Mucosa of descending colon (tissue), 3 donors: ENCODE measurements at regions not wholly inside any gene's neighbourhood (a gene's known extent, or its start where the extent isn't known, plus 50 kb on each side); places are given as distances from the start of the nearest gene placed in this dataset.

Experiments used
- ATAC-seq: fragments of 200-7000 bp; cut with Tn5 transposase; one replicate; pipeline ENCODE4 v1.9.1; 2020; ENCODE audit warnings: mild to moderate bottlenecking, moderate library complexity
- DNase-seq, 3 donors: peaks; one replicate each; pipeline ENCODE4 v3.0.0-alpha.2; 2020
- H3K36me3 ChIP-seq: fragments of 200-600 bp; one replicate; pipeline ENCODE4 v1.8.0; 2021; ENCODE audit warnings: low read depth, mild to moderate bottlenecking
- H3K4me1 ChIP-seq: fragments of 200-600 bp; one replicate; pipeline ENCODE4 v1.8.0; 2021; ENCODE audit warnings: low read depth, mild to moderate bottlenecking
- H3K4me3 ChIP-seq: fragments of 200-600 bp; one replicate; pipeline ENCODE4 v1.8.0; 2021; ENCODE audit warnings: mild to moderate bottlenecking
- H3K9me3 ChIP-seq: fragments of 200-600 bp; one replicate; pipeline ENCODE4 v1.8.0; 2021; ENCODE audit warnings: mild to moderate bottlenecking
- intact Hi-C, 2 donors: fragments of 100-400 bp; cut with DNase I in 1 of 2; cut with micrococcal nuclease in 1 of 2; formaldehyde crosslinking; loops; one replicate each; pipeline versions ENCODE4 v1.11.0 to v1.11.1; 2022; cut with DNase I, micrococcal nuclease
- TF ChIP-seq, protein P1 (sequence below): fragments of 200-600 bp; IDR thresholded peaks from one replicate; pipeline ENCODE4 v1.8.0; 2022; ENCODE audit warnings: antibody characterized with exemption, mild to moderate bottlenecking
- donor health status: DM: no; HTN: no; CAD: no; lungs with moderate emphysema.
- donor health status: DM: no; HTN: no; CAD: no.
- donor health status: DM: no; HTN: yes; CAD: no.

DNA sequence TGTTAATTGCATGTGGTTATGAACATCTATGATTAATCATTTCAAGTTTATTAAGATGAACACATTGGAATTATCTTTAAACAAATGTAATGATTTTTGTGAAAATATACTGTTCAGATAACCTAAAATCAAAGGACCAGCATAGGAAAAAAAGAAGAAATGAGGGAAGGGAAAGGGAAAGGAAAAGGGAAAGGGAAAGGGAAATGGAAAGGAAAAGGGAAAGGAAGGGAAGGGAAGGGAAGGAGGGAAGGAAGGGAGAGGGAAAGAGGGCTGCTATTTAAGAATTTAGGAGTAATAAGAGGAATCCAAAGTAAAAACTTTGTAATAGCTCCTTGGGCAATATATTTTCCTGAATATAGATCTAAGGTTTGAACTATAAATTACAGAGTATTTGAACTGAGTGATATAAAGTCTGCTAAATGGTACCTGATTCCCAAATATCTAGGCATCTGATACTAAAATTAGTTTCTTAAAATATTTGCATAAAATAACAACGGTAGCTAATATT, 726.3 kb downstream of the EPHA4 start:
- no peaks in the 10 kb centered on the region for H3K36me3 ChIP-seq
- DNase-seq (no peak), ATAC-seq (no peak)
- no peaks in the 10 kb centered on the region for H3K9me3 ChIP-seq
- intact Hi-C loops, result no loop called here
- TF ChIP-seq, protein P1, sequence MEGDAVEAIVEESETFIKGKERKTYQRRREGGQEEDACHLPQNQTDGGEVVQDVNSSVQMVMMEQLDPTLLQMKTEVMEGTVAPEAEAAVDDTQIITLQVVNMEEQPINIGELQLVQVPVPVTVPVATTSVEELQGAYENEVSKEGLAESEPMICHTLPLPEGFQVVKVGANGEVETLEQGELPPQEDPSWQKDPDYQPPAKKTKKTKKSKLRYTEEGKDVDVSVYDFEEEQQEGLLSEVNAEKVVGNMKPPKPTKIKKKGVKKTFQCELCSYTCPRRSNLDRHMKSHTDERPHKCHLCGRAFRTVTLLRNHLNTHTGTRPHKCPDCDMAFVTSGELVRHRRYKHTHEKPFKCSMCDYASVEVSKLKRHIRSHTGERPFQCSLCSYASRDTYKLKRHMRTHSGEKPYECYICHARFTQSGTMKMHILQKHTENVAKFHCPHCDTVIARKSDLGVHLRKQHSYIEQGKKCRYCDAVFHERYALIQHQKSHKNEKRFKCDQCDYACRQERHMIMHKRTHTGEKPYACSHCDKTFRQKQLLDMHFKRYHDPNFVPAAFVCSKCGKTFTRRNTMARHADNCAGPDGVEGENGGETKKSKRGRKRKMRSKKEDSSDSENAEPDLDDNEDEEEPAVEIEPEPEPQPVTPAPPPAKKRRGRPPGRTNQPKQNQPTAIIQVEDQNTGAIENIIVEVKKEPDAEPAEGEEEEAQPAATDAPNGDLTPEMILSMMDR, result no peak
- H3K4me1 ChIP-seq, result no peaks in the 10 kb centered on the region
- no peak overlapping the region for H3K4me3 ChIP-seq

DNA sequence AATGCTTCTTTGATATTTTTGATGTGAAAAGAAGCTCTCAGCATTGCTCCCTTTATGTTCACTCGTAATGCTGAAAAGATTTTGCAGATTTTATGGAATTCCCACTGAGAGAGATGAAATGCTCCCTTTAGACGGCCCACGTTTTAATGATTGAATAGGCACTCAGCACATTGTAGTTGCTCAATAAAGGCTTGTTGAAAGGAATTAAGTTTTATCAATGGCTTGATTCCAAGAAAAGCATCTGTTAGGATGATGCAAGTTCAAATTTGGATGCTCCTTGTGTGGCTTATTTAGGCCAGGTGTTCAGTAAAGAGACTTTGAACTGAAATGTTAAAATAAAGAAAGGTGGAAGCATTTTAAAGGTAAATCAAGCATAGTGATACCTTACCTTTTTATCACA, 725.1 kb downstream of the EPHA4 start:
- TF ChIP-seq, protein P1, result no peak
- Histone ChIP-seq H3K9me3 (no peaks in the 10 kb centered on the region), H3K36me3 (no peaks in the 10 kb centered on the region), H3K4me3 (no peak overlapping the region), H3K4me1 (no peaks in the 10 kb centered on the region)
- no peak for ATAC-seq
- DNase-seq, result no peak
- intact Hi-C loops, result no loop called here

DNA sequence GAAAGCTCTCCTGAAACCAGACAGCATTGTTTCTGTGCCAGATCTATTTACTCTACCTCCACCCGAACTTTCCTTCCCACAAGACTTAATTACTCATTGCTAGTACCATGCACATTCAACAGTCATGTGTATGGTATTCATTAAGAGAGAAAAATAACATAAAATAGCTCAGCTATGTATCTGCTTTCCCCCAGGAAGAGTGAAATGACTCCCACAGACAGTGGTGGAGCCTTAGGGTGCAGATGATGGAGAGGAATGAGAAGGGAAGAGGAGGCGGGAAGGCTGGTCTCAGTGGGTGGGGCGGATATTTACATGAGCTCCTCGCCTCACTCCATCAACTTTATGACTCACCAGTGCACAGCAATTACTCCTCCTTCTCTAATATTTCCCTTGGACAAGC, 724.5 kb downstream of the EPHA4 start:
- no peak for DNase-seq
- intact Hi-C loops, result no loop called here
- Histone ChIP-seq H3K4me1 (no peaks in the 10 kb centered on the region), H3K4me3 (no peak overlapping the region), H3K9me3 (no peaks in the 10 kb centered on the region), H3K36me3 (no peaks in the 10 kb centered on the region)
- TF ChIP-seq, protein P1, result no peak
- peak; percentile 49 for ATAC-seq

DNA sequence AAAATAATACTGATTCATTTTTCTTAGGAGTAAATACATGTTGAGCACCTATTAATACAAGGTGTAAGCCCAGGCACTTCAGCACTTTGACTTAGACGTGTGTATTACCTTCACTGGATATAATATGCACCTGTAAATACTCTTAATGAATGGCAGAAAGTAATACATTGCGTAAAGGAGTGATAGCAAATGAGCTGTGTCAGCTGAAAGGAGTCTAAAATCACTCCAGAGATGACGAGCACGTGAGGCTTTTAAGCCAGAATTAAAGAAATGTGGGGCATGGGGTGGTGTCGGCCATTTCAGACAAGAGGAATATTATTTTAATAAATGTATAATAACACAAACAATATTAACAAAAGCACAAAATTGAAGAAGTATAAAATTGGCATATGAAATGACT, 722.7 kb downstream of the EPHA4 start:
- ATAC-seq, result no peak
- intact Hi-C loops, result no loop called here
- Histone ChIP-seq H3K4me1 (no peaks in the 10 kb centered on the region), H3K9me3 (no peaks in the 10 kb centered on the region), H3K4me3 (no peak overlapping the region), H3K36me3 (no peaks in the 10 kb centered on the region)
- no peak for DNase-seq
- TF ChIP-seq, protein P1, result no peak

DNA sequence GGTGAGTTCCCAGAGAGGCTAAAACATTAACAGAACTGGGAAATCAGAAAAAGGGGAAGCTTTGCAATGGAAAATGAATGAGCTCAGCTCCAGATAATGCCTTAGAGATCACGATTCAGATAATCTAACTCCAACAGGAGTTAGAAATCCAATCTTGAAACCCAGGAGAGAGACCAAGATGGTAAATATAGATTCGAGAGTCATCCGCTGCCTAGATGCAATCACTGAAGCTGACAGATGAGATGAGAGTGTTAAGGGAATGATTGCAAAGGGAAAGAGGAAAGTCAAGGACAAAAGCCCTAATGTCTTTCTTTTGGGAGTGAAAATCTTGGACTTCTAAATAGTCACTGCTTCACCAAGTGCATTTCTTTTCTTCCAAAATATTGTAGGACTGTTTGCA, 722.0 kb downstream of the EPHA4 start:
- DNase-seq (no peak), ATAC-seq (no peak)
- Histone ChIP-seq H3K9me3 (no peaks in the 10 kb centered on the region), H3K4me1 (no peaks in the 10 kb centered on the region), H3K36me3 (no peaks in the 10 kb centered on the region), H3K4me3 (no peak overlapping the region)
- intact Hi-C loops, result no loop called here
- TF ChIP-seq, protein P1, result no peak

DNA sequence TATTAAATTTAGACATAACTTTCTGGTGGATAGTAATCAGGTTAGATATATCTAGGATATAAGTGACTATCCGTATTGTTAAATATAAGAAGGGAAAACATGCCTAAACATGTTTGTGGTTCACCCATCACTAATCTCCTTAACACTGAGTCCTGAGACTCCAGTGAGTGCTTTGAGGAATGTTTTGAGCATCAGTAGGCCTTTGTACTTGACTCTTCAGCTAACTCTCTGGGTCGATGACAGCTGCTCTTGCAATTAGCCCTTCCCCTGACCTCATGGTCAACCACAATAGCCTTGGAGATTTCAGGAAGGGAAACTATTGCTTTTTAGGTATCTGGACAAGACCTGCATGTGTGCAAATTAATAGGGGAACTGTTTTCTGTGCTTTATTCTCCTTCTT, 716.8 kb downstream of the EPHA4 start:
- Histone ChIP-seq H3K36me3 (no peaks in the 10 kb centered on the region), H3K4me1 (no peaks in the 10 kb centered on the region), H3K4me3 (no peak overlapping the region), H3K9me3 (no peaks in the 10 kb centered on the region)
- ATAC-seq (no peak), DNase-seq (no peak)
- intact Hi-C loops, result no loop called here
- TF ChIP-seq, protein P1, result no peak
